Ectodermal cell (in vitro differentiated cells): ENCODE measurements at regions not wholly inside any gene's neighbourhood (a gene's known extent, or its start where the extent isn't known, plus 50 kb on each side); places are given as distances from the start of the nearest gene placed in this dataset.

ENCODE experiments used
- H3K27ac ChIP-seq: 2 replicates; pipeline ENCODE4 v1.7.0; 2013; ENCODE audit warnings: mild to moderate bottlenecking, low read depth, low read length; ENCODE audit not compliant: insufficient read depth, poor library complexity, severe bottlenecking
- H3K27me3 ChIP-seq: 2 replicates; pipeline ENCODE4 v1.7.0; 2013; ENCODE audit warnings: mild to moderate bottlenecking, low read length; ENCODE audit not compliant: insufficient read depth, control insufficient read depth, poor library complexity, severe bottlenecking
- H3K36me3 ChIP-seq: one replicate; pipeline ENCODE4 v1.7.0; 2013; ENCODE audit warnings: low read length; ENCODE audit not compliant: control insufficient read depth, insufficient read depth
- H3K4me1 ChIP-seq: one replicate; pipeline ENCODE4 v1.7.0; 2013; ENCODE audit warnings: low read length; ENCODE audit not compliant: control insufficient read depth, insufficient read depth
- H3K4me3 ChIP-seq: 2 replicates; pipeline ENCODE4 v1.7.0; 2013; ENCODE audit warnings: low read depth, low read length, control low read depth; ENCODE audit not compliant: insufficient read depth
- H3K9me3 ChIP-seq: 2 replicates; pipeline ENCODE4 v1.7.0; 2013; ENCODE audit warnings: mild to moderate bottlenecking, low read length, moderate library complexity; ENCODE audit not compliant: control insufficient read depth
- WGBS, 2 experiments: methylation state at CpG; one replicate each; pipeline ENCODE4 v1.1.7; 2013; ENCODE audit warnings: missing lambda C conversion rate in 2 of 2; 5-methylcytosine and 5-hydroxymethylcytosine counted together

DNA sequence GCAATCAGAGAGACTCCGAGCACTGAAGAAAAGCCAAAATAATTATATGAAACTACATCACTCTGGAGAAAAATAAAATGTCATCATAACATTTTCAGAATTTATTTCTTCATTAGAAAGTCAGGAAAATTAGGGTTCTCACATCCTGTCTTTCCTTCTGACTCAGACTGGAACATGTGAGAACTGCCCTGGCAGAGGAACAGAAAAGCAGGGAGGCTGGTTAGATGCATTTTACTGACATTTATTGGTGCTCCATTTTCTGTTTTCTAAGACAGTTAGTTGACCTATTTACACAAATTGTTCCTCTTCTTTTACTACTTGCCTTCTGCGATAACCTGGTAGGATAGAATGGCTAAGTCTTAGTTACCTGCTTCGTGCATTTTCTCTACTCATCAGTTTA, 58.6 kb upstream of the ANK3 start:
- 93 to 94% methylated on average over 3 of the region's 3 CpGs for WGBS, 2 experiments
- Histone ChIP-seq H3K9me3 (no peaks in the 10 kb centered on the region), H3K4me3 (no peak overlapping the region), H3K4me1 (peaks cover 10% of the 10 kb centered on the region), H3K36me3 (no peaks in the 10 kb centered on the region), H3K27me3 (no peaks in the 10 kb centered on the region), H3K27ac (no peak overlapping the region)

DNA sequence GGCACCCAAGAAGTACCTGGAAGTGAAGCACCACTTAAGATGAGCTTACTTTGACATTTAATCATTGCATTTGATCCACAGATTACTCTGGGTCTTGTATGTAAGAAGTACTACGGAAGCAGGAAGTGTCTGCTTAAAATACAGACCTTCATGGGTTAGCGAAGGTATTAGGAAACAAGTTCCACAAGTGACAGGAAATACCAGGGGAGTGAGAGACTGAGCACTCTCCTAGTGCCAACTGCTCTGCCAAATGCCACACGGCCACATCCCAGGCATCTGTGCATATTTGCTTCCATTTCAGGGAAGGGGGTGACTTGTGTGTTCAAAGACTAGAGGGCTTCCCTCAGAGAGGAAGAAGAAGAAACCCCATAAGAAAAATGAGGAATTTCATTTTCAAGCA, 57.2 kb upstream of the ANK3 start:
- H3K4me3 ChIP-seq = no peak overlapping the region
- peaks cover 10% of the 10 kb centered on the region for H3K4me1 ChIP-seq
- H3K27ac ChIP-seq = no peak overlapping the region
- H3K36me3 ChIP-seq = no peaks in the 10 kb centered on the region
- no peaks in the 10 kb centered on the region for H3K9me3 ChIP-seq
- WGBS, 2 experiments = 93 to 95% methylated on average over 3 of the region's 3 CpGs
- no peaks in the 10 kb centered on the region for H3K27me3 ChIP-seq

DNA sequence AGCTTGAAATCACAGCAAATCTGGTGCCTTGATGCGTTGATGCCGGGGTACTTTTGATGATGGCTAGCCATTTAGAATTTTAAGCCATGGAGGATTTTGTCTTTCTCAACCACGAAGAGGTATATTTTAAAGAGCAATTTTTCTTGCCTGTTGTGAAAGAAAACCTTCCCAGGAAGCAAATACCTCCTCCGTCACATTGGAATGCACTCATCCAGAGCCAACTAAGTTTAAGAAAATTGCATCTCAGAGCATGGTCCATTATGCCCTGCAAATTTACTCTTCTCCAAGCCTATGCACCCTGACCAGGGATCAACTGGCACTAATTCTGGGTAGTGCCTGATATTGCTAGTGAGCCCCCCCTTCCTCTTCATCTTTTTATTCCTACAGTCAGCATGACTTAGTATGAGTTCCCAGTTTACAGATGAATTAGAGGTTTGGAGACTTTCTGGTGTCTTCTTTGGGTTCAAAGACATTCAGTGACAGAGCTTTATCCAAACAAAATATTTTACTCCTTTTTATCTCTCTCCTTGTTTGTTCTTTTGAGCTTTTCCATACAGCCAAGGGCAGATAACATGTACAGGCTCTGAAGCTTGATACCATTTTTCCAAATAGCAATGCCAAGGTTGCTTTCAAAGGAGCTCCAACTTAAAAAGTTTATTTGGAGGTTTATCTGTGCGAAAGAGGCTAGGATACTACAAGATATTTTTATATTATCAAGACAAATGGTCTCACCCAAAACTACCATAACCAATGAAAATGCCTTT, 56.6 kb upstream of the ANK3 start:
- no peaks in the 10 kb centered on the region for H3K9me3 ChIP-seq
- H3K4me3 ChIP-seq = no peak overlapping the region
- no peak overlapping the region for H3K27ac ChIP-seq
- 73 to 77% methylated on average over 4 of the region's 5 CpGs for WGBS, 2 experiments
- H3K27me3 ChIP-seq = no peaks in the 10 kb centered on the region
- H3K36me3 ChIP-seq = no peaks in the 10 kb centered on the region
- peaks cover 10% of the 10 kb centered on the region for H3K4me1 ChIP-seq

DNA sequence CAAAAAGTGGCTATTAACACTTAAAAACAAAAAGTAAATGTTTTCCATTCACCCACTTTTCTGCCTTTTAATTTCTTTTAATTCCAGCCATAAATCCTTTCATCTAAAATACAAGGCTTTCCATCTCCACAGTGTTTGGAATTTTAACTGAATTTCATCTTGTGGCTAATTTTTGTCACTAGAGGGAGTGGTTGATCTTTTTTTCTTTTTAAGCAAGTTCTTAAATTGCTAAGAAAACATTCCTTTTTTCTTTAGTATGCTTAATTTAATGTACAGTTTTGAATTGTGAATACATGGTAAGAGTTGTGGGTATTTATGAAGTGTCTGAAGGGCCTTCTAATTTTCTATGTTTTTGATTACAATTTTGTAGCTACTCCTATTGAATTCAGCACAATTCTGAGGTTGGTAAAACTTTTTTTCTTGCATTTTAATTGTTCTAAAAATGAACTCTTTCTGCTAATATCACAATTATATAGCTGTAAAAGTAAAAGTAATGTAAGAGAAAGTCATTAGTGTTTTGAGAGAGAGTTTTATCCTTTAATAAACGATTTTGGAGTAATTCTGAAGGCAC, 54.9 kb upstream of the ANK3 start:
- Histone ChIP-seq H3K27me3 (no peaks in the 10 kb centered on the region), H3K36me3 (no peaks in the 10 kb centered on the region), H3K4me1 (peaks cover 10% of the 10 kb centered on the region), H3K27ac (no peak overlapping the region), H3K9me3 (no peaks in the 10 kb centered on the region), H3K4me3 (no peak overlapping the region)
- WGBS, 2 experiments = no CpG with 5 or more reads among the region's 1 CpG

DNA sequence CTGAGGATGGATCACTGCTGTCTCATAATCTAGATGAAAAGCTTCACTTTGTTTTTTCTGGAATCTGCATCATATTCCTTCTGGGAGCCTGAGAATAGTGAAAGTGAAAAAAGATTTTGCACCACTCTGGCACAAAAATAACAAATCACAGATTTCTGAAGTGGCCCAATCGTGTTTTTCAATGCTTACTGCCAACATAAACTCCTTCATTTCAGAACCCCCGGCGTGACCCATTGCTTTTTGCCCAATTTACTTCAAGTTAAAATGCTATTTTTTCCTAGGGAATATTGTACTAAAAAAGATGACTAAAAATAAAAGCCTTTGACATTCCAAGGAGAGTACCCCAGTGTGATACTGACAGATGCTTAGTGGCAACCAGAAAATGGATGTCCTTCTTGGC, 53.7 kb upstream of the ANK3 start:
- no peak overlapping the region for H3K4me3 ChIP-seq
- H3K27ac ChIP-seq = no peak overlapping the region
- peaks cover 10% of the 10 kb centered on the region for H3K4me1 ChIP-seq
- no peaks in the 10 kb centered on the region for H3K36me3 ChIP-seq
- H3K9me3 ChIP-seq = no peaks in the 10 kb centered on the region
- WGBS, 2 experiments = 67 to 84% methylated on average over 3 of the region's 3 CpGs
- no peaks in the 10 kb centered on the region for H3K27me3 ChIP-seq

DNA sequence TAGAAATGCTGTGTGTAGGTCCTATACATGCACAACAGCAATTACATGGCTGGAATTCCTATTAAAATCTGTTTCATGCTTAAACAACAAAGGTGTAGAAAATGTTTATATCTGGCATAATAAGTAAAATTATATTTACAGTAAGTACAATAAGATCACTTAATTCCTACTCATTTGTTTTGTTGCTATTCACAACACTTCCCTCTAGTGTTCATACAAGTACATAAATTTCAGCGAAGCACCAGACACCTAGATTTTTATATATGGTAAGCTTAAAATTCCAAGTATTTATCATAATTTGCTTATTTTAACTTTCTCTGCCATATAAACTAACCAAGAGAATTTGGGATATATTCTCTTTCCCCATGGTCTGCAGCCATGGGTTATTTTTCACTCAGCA, 51.8 kb upstream of the ANK3 start:
- WGBS, 2 experiments = 83% methylated on average over 1 of the region's 1 CpG; no CpG with 5 or more reads in 1 of the 2 experiments
- Histone ChIP-seq H3K9me3 (no peaks in the 10 kb centered on the region), H3K27me3 (no peaks in the 10 kb centered on the region), H3K4me3 (no peak overlapping the region), H3K4me1 (peaks cover 10% of the 10 kb centered on the region), H3K36me3 (no peaks in the 10 kb centered on the region), H3K27ac (no peak overlapping the region)

DNA sequence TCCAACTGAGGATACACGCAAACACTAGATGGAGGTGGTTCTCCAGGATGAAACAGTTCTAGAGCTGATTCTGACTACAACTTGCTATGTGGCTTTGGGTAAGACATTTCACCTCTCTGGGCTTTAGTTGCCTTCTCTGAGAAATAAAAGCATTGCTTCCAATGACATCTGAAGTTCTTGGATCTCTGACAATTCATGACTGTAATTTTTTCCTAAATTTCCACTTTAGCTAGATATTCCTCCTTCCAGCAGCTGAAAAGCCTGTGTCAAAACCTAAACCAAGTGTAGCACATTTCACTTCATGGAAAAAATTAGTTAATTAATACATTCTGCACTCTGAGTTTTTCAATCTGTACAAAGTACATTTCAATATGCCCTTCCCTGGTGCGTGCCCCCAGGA, 50.0 kb upstream of the ANK3 start:
- no peaks in the 10 kb centered on the region for H3K9me3 ChIP-seq
- H3K4me1 ChIP-seq = no peaks in the 10 kb centered on the region
- 95 to 100% methylated on average over 2 of the region's 2 CpGs for WGBS, 2 experiments
- no peak overlapping the region for H3K27ac ChIP-seq
- H3K27me3 ChIP-seq = no peaks in the 10 kb centered on the region
- no peaks in the 10 kb centered on the region for H3K36me3 ChIP-seq
- H3K4me3 ChIP-seq = no peak overlapping the region
